HG03460 (cell line): ENCODE measurements at regions not wholly inside any gene's neighbourhood (a gene's known extent, or its start where the extent isn't known, plus 50 kb on each side); places are given as distances from the start of the nearest gene placed in this dataset.
"Not testable (repeated sequence)": the region's sequence is repeated elsewhere in the genome, so short reads cannot be mapped to it uniquely, and the experiment has no call there.

Experiments used
- ATAC-seq: cut with Tn5 transposase; IDR thresholded peaks from one replicate; pipeline ENCODE4 v1.9.1; 2021; ENCODE audit not compliant: unreplicated experiment

DNA sequence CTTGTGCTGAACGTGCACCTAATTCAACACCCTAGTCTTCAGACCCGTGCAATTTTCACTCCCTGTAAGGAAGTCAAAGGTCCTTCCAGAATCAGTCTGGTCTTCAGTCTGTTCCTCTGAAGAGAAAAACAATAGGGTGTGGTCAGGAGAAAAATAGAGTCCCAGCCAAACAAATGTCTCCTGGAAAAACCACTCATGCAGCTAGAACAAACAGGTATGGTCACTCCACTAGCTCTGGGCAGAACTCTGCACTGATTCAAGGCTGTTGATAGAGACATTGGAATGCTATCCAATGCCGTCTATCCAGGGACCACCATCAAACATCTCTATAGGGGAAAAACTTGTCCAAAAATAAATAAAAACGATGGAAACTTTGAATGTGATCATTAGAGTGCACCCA is 81.8 kb upstream of the MAP3K1 start:
- no peak for ATAC-seq

DNA sequence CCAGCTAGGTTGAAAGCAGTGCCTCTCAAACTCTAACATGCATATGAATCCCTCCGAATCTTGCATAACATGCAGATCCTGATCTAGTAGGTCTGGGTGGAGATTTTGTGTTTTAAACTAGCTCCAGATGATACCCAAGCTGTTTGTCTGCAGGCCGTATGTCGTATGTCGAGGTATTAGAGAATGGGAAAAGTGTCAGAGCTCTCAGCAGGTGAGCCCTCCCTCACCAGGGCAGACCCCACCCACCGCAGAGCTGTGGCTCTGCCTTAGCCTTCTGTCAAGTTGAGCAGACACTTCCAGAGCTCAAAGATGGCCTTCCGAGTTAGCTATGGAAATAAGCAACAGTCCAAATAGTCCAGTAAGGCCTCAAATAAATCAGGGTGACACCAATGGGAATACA is 83.2 kb upstream of the MAP3K1 start:
- ATAC-seq = no peak

DNA sequence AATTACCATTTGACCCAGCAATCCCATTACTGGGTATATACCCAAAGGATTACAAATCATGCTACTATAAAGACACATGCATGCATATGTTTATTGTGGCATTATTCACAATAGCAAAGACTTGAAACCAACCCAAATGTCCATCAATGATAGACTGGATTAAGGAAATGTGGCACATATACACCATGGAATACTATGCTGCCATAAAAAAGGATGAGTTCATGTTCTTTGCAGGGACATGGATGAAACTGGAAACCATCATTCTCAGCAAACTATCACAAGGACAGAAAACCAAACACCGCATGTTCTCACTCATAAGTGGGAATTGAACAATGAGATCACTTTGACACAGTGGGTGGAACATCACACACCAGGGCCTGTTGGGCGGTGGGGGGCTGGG is 83.9 kb upstream of the MAP3K1 start:
- not testable (repeated sequence) for ATAC-seq

DNA sequence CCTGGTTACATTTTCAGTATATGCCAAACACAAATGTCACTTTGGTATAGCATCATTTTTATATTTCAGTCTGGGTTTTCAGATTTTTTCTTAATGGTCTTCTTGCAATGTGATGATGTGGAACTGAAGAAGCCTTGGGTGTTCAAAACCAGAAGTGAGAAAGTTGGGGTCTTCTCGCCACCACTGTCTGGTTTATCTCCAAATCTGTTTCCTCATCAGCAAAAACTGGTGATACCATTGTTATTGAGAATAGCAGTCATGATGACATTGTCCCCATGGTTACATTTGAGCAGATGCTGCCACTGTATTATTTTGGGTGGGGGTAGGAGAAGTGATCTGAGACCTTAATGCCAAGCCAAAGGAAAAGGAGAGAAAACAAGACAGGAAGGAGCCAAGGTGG is 85.9 kb upstream of the MAP3K1 start:
- no peak for ATAC-seq

DNA sequence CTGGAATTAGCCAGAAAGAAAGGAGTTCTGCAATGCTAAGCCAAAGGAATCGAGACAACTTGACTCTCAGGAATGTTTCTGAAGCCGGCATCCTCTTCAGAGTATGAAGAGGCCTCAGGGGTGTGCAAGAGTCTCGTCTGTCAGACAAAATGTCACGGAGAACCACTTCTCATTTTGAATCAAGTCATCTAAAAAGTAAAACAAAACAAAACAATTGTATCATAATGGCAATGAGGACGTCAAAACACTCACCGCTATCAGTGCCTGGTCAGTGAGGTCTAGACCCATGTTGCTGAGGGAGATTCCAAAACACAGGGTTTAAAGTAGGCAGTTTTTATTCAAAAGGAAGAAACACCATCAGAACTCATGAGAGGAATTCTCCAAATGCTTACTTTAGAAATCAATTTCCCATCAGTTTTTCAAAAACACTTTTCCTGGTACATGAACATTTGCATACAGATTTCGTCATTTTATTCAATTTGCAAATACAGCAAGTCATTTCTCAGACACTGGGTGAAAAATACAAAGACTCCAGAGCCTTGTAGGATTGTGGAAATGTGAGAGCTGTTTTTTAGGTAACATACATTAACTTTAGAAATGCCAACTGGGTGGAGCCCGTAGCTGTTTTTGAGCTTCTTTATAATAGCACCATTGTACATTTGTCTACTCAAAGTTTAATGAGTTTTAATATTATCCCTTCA is 89.5 kb upstream of the MAP3K1 start:
- ATAC-seq = no peak

DNA sequence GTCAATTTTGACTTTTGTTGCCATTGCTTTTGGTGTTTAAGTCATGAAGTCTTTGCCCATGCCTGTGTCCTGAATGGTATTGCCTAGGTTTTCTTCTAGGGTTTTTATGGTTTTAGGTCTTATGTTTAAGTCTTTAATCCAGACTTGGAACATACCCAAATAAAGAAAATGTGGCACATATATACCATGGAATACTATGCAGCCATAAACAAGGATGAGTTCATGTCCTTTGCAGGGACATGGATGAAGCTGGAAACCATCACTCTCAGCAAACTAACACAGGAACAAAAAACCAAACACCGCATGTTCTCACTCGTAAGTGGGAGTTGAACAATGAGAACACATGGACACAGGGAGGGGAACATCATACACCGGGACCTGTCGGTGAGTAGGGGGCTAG is 90.5 kb upstream of the MAP3K1 start:
- not testable (repeated sequence) for ATAC-seq

DNA sequence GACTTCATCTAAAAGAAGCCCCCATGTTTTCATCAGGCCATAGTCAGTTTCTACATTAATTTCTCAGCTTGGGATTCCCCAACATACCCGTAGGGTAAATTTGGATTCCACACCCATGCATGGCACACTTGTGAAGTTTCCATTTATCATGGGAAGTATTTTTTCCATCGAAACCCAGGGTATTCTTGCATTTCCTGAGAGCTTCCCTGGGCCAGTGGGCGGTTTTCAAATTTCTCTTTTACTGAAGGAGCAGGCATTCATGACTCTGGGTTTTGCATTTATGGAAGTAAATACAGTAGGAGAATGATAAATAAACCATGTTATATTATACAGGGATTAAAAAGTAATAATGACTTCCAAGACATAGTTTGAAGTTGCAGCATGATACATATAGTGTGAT is 93.0 kb upstream of the MAP3K1 start:
- no peak for ATAC-seq

DNA sequence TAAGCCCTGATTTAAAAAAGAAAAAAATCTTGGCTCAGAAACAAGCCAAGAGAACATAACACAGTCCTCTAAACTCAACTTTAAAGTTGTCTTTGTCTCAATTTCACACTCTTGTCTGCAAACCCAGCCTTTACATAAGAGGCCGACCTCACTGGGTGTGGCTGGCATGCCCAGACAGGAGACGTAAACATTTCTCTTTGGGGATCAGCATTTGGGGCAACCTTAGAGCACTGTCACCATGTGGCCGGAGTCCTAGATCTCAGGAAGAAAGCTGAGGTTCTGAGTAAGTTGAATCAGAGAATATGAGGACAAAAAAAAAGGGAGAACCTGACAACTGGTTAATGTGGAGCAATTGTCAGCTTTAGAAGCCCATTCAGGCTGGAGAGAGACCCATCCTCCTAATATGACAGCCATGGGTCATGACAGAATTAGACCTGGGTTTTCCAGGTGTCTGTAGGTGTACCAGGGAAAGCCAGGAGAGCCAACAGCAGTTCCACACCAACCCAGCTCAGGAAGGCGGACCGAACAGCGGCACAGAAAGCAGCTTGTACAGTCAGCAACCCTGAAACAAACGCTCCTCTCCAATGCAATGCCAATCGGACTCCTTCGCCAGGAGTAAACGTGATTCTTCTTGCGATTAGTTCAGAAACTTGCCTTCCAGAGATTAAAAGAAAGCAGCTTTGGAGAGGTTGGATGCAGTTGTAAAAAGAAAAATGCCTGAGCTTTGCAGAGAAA is 97.9 kb upstream of the MAP3K1 start:
- ATAC-seq = no peak

DNA sequence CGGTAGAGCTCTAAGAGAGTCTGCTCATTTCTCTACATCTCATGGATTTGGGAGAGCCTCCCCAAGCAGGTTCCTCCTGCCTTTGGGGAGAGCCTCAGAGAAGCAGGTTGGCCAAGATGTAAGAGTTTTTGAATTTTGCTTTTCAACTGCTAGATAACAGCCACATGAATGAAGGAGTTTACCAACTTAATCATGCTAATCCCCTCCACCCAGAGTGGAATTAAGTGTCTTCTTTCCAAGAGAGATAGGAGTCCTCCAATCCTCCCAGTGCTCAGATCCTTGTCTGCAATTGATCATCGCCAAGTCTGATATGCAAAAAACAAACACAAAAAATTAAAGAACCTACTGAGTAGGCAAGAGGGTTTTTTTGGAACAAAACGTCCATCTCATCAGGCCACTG is 99.4 kb upstream of the MAP3K1 start:
- ATAC-seq = no peak

DNA sequence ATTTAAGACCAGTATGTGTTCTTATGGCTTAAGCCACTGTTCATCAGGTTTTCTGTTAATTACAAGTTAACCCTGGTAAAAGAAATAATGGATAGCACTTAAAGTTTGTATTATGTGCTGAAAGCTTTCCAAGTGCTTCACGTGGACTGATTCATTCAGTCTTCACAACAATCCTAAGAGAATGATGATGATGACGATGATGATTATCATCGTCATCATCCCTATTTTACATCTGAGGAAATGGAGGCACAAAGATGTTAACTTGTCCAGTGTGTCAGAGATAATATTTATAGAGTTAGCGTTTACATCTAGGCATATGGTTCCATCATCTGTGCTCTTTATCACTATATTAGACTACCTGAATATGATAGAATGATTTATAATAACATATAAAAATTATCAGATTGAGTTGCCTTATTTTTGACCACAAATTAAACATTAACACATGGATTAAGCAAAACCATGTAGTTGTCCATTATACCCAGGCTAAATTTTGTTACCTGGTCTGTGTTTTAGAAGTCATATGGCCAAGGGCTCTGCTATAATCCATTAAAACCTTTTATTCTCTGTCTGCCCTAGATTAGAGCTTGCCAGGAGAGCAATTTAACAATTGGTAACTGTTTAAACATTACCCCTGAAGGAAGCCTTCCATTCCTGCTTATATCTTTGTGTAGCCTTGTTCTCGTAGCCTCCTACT is 102.3 kb upstream of the MAP3K1 start:
- no peak for ATAC-seq

DNA sequence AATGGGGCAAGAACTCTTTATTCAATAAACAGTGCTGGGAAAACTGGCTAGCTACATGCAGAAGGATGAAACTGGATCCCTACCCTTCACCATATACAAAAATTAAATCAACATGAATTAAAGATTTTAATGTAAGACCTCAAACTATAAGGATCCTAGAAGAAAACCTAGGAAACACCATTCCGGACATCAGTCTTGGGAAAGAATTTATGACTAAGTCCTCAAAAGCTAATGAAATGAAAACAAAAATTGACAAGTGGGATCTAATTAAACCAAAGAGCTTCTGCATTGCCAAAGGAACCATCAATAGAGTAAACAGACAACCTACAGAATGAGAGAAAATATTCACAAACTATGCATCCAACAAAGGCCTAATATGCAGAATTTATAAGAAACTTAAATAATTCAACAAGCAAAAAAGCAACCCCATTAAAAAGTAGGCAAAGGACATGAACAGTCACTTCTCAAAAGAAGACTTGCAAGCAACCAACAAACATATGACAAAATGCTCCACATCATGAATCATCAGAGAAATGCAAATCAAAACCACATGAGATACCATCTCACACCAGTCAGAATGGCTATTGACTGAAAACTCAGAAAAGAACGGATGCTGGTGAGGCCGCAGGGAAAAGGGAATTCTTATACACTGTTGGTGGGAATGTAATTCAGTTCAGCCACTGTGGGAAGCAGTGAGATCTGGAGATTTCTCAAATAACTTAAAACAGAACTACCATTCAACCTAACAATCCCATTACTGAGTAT is 104.3 kb upstream of the MAP3K1 start:
- no peak for ATAC-seq

DNA sequence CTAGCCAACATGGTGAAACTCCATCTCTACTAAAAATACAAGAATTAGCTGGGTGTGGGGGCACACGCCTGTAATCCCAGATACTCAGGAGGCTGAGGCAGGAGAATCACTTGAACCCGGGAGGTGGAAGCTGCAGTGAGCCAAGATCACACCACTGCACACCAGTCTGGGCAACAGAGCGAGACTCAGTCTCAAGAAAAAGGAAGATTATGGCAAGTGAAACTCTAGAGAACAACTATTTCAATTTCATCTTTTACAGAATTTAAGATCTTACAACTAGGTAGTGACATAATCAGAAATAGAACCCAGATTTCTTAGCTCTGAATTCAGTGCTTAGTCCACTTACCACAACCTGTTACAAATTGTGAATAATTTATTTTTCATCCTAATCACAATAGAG is 108.8 kb upstream of the MAP3K1 start:
- no peak for ATAC-seq

DNA sequence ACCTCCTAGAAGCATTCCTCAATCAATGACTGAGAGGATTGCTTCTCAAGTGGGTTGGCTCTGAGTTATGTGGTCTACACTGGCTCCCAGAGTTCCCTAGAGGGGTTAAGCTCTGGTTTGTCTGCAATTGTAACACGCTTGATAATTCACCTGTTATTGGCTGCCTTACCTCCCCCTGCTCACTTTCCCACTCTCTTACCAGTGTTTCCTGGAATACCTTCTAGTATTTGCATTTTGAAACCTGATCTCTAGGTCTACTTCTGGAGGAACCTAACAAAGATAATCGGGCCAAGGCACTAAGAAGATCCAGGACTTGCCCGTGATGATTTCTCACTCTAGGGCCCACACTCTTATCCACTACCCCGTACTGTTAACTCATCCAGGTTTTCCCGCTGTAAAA is 110.1 kb upstream of the MAP3K1 start:
- ATAC-seq = no peak

DNA sequence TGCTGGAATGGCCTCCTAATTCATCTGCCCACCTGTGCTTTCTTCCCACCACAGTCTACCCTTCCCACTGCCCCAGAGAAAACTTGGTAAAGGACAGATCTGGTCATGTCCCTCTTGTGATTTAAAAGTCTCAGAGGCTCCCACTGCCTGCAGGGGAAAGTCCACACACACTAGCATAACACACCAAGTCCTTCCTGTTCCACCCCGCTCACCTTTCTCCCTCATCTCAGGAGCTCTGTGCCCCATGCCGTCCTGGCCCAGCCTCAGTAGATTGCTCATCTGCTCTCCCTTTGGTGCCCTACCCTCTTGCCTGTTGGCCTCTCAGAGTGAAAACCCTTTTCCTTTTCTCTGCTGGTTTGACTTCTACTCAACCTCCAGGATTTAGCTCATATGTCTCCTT is 111.4 kb upstream of the MAP3K1 start:
- ATAC-seq = no peak

DNA sequence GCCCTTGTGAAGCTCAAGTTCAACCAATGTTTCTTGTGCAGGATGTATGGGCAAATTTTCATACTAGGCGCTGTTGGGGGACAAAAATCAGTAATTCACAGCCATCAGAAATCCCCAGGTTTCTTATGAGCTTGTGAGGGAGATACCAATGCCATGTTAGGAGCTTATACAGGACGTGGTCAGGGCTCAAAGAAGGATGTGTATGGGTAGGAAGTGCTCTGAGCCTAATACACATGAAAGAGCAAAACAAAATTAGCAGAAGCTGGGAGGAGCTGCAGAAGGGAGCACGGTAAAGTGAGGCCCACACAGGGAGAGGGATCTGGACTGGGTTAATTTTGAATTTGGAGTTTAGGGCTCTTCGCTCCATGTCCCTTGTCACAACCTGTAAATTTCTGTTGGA is 114.6 kb upstream of the MAP3K1 start:
- no peak for ATAC-seq

DNA sequence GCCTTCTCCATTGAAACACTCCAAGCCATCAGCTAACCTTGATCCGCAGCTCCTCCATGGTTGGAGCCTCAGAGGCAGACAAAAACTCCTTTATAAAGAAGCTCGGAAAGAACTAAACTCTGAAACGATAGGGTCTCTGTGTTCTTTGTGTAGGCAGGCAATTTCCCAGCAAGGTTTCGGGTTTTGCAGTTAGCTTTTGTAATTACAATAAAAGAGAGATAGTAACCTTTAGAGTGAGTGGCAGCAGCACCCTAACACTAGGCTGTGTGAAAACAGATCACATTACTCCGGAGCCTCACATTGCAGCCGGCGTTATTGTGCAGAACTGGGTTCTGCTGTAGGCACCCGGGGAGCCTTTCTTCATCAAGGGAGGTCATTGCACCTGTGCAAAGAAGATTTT is 115.8 kb upstream of the MAP3K1 start:
- no peak for ATAC-seq

DNA sequence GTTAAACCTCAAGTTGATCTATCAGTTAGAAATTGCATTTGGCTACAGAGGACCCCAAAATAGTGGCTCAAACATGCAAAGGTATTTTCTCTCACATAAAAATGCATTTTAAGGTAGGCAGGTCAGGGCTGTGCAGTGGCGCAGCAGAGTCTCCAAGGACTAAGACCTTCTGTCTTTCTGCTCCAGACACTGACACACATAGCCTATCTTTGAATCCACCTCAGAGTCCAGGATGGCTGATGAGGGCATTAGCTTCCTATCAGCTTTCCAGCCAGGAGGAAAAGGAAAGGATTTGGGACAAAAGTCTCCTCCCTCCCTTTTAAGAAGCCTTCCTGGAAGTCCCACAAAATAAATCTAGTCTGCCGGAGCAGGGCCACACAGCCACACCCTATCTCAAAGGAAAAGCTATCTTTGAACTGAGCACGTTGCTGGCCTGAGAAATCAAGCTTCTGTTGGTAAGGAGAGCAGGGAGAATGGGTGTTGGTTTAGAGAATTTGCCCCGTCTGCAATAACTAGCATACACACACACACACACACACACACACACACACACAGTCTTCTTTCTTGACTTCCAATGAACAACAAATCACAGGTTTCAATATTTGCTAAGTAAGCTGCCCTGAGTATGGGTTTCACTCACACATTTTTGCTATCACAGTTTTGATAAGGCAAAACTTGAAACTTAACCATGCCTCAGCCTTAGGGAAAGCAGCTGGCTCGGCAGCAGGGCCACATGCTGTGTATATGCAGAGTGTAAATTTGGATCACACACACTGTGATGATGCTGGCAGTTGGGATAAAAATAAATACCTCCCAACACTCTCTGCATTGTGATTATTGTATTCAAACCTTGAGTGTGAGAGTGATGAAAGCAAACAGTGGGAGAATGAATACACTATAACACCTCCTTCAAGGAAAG is 116.6 kb upstream of the MAP3K1 start:
- ATAC-seq = no peak

DNA sequence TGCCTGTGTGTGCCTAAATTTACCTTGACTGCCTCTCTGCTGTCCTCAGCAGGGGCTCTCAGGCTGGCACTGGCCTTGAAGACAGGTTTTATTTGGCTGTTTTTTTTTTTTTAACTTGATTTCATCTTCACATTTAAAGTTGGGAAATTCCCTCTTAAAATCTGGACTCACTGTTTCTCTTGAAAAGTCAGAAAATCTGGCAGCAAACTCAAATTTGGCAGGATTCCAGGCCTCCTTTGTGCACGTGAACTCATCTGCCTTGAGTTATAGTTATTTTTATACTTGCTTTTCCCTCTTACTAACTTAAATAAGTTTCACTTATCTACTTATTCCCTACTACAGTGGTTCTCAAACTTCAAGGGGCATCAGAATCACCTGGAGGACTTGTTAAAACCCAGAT is 118.4 kb upstream of the MAP3K1 start:
- ATAC-seq = no peak

DNA sequence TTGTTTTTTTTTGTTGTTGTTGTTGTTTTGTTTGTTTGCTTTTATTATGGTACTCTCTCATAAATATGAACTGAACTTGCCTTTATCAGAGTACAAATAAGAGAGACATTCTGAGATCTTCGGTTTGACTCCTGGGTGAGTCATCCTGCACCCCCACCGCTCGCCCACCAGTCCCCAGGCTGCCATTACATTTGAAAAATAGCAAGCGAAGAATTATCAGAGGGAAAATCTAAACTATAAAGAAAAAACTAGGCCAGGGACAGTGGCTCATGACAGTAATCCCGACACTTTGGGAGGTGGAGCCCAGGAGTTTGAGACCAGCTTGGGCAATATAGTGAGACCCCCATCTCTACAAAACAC is 122.1 kb upstream of the MAP3K1 start:
- no peak for ATAC-seq

DNA sequence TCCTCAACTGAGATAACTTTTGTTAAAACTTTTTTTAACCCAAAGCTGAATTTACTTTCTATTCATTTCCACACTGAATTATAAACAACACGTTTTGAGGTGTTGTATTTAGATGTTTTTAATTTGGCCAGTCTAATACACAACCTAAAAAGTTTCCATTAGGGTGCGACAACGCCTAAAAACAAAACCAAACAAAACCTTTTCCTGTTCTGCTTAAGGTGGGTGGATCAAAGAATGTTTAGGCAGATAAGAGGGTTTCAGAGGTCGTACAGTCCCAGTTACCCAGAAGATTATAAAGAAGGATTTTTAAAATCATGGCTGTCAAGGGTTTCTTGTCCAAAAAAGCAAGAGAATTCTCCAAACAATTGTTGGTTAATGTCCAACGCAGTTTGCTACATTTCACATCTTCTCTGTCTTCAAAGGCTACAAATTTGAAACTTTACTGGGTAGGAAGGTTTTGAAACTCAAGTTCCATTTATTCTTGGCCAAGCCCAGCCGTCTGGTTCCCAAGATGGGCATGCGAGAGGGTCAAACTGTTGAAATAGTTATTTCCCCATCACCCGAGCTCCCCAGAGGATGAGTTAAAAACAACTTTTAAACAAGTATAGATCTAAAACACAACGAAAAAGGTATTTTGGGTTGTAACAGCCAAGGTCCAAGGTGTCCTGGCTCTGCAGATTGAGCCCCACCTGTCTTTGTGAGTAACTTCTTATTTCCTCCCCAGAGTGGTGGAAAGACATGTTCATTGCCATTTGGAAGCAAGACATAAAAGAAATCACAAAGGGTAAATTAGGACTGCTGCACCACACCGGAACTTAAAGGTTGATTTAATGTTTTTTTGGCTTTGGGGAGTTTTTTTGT is 122.8 kb upstream of the MAP3K1 start:
- ATAC-seq = no peak
